ENCODE measurements at regions not wholly inside any gene's neighbourhood (a gene's known extent, or its start where the extent isn't known, plus 50 kb on each side); places are given as distances from the start of the nearest gene placed in this dataset.

GRCh38 chr13:36767276-36767675, 51.7 kb upstream of the RFXAP start:
- TF ChIP-seq CTCF (conservative IDR thresholded peaks at IDR 0.05 in 1 of 2, IDR thresholded peaks at IDR 0.05 in 1 of 2; ENCODE audit: extremely low read depth in 1 of 2, insufficient read depth in 1 of 2, low read depth in 1 of 2, low read length in 2 of 2): no peak
- TF ChIP-seq EZH2 (IDR thresholded peaks at IDR 0.05; ENCODE audit: borderline replicate concordance, low read length): no peak

All from mammary epithelial cell (primary cell).